ENCODE measurements at regions not wholly inside any gene's neighbourhood (a gene's known extent, or its start where the extent isn't known, plus 50 kb on each side); places are given as distances from the start of the nearest gene placed in this dataset.

DNA sequence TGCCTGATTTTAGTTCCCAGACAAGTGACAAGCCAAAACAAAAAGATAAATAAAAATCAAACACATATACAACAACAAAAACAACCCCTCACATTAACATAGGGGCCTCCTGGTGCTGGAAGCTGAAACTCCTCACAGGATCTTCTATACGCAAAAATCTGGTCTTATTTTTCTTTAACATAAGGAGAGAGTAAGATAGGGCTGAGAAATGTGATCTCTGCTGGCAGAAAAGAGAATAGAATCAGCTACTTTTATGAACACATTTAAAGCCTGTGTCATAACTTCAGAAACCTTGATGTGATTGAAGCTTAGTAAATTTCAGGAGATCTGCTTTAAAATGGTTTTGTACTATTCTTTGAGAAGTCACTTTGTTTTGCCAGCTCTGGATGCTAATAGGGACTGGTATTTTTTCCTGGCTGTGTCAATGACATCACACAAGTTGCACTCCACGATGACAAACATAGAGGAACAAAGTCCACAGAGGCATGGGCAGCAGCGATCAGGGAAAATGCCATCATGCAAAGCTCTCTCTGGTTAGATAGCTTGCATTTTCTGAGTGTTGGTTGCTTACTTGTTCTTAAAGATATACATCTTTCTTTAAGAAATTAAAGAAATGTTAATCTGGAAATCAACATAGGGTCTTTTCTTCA, 176.6 kb upstream of the SP4 start:
- no peak for TF ChIP-seq SPI1 (IDR thresholded peaks at IDR 0.05; ENCODE audit: low read depth, low read length)
- no peak for TF ChIP-seq POLR2AphosphoS5 (IDR thresholded peaks at IDR 0.05; ENCODE audit: low read depth, low read length)
- no peak for TF ChIP-seq POLR2A (IDR thresholded peaks at IDR 0.05; ENCODE audit: low read depth, low read length)
- no peak for TF ChIP-seq PAX5 (IDR thresholded peaks at IDR 0.05; ENCODE audit: insufficient read depth, low read length, severe bottlenecking)
- TF ChIP-seq TAF1 (IDR thresholded peaks at IDR 0.05; ENCODE audit: low read depth, low read length): no peak

Measured in GM12891 (cell line).